ENCODE measurements at regions not wholly inside any gene's neighbourhood (a gene's known extent, or its start where the extent isn't known, plus 50 kb on each side); places are given as distances from the start of the nearest gene placed in this dataset.

DNA sequence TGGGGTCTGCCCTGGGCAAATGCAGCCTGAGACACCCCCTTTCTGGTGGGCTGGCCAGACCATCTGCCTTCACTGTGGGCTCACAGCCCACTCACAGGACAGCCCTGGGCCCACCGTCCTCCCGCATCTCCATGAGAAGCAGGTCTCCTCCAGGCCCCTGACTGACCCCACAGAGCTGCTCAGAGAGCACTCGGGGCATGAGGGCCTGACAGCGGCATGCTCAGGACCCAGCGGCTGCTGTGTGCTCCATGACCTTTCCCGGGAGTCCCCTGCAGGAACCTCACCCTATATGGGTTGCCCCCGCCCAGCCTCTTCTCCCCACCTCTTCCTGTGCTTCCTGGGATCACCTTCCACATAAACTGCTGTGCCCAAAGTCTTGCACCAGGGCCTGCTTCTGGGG is 162.4 kb upstream of the CST7 start:
- ATAC-seq: no peak
- Histone ChIP-seq H3K27ac (no peak overlapping the region), H3K4me2 (no peak overlapping the region), H3K4me3 (no peak overlapping the region), H3K4me1 (no peaks in the 10 kb centered on the region), H3K9me3 (no peaks in the 10 kb centered on the region)
- ChIA-PET CTCF (no interaction called here), POLR2A (no interaction called here)
- 71% methylated on average over 7 of the region's 7 CpGs for WGBS (ENCODE audit: missing lambda C conversion rate)
- no peak for FAIRE-seq
- no peak for TF ChIP-seq CHD4 (IDR thresholded peaks at IDR 0.05; ENCODE audit: borderline replicate concordance)
- no peak for TF ChIP-seq NFE2L2 (conservative IDR thresholded peaks at IDR 0.05; ENCODE audit: low read length)
- DNase-seq (ENCODE audit: low read depth in 1 of 2, low spot score in 1 of 2): no peak

DNA sequence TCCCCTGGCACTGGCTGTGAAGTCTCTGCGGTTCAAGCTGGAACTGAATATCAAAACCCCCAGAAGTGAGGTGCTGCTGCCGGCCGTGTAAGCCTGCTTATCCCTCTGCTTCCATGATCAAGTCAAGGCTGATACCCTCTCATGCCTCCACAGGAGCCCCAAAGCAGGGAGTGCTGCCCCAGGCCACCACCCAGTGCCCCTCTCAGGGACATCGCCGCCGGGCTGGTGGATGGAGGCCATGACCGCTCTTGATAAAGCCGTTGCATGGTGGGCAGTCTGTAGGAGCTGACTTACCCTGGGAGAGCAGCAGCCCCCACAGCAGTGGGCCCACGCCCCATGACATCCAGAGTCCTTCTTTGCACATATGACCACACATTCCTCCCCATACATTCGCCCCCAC is 162.0 kb upstream of the CST7 start:
- Histone ChIP-seq H3K4me3 (no peak overlapping the region), H3K4me1 (no peaks in the 10 kb centered on the region), H3K9me3 (no peaks in the 10 kb centered on the region), H3K27ac (no peak overlapping the region), H3K4me2 (no peak overlapping the region)
- no peak for FAIRE-seq
- CTCF ChIA-PET: no interaction called here
- no peak for ATAC-seq
- WGBS (ENCODE audit: missing lambda C conversion rate): 67% methylated on average over 10 of the region's 10 CpGs
- TF ChIP-seq SREBF2 (IDR thresholded peaks at IDR 0.05): no peak
- TF ChIP-seq, protein P1, sequence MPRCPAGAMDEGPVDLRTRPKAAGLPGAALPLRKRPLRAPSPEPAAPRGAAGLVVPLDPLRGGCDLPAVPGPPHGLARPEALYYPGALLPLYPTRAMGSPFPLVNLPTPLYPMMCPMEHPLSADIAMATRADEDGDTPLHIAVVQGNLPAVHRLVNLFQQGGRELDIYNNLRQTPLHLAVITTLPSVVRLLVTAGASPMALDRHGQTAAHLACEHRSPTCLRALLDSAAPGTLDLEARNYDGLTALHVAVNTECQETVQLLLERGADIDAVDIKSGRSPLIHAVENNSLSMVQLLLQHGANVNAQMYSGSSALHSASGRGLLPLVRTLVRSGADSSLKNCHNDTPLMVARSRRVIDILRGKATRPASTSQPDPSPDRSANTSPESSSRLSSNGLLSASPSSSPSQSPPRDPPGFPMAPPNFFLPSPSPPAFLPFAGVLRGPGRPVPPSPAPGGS (IDR thresholded peaks at IDR 0.05): no peak
- no peak for TF ChIP-seq NR3C1 (IDR thresholded peaks at IDR 0.05)
- no peak for TF ChIP-seq TP53 (CRISPR knock-in tag; IDR thresholded peaks at IDR 0.05)
- no peak for TF ChIP-seq RAD21 (conservative IDR thresholded peaks at IDR 0.05 in 1 of 2, IDR thresholded peaks at IDR 0.05 in 1 of 2)
- no peak for TF ChIP-seq MAZ (IDR thresholded peaks at IDR 0.05; ENCODE audit: borderline replicate concordance, low read depth, low read length)
- TF ChIP-seq HOXA7 (CRISPR knock-in tag; IDR thresholded peaks at IDR 0.05): no peak
- TF ChIP-seq RCOR1 (IDR thresholded peaks at IDR 0.05; ENCODE audit: low read depth, low read length): no peak
- no peak for TF ChIP-seq JUN (IDR thresholded peaks at IDR 0.05)
- TF ChIP-seq CHD2 (IDR thresholded peaks at IDR 0.05; ENCODE audit: low read length, partially characterized antibody): no peak
- TF ChIP-seq EP300 (IDR thresholded peaks at IDR 0.05): no peak
- TF ChIP-seq, protein P2, sequence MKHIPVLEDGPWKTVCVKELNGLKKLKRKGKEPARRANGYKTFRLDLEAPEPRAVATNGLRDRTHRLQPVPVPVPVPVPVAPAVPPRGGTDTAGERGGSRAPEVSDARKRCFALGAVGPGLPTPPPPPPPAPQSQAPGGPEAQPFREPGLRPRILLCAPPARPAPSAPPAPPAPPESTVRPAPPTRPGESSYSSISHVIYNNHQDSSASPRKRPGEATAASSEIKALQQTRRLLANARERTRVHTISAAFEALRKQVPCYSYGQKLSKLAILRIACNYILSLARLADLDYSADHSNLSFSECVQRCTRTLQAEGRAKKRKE (CRISPR knock-in tag; IDR thresholded peaks at IDR 0.05; ENCODE audit: low read depth): no peak
- DNase-seq (ENCODE audit: low read depth in 1 of 2, low spot score in 1 of 2): no peak
- POLR2A ChIA-PET: no interaction called here

DNA sequence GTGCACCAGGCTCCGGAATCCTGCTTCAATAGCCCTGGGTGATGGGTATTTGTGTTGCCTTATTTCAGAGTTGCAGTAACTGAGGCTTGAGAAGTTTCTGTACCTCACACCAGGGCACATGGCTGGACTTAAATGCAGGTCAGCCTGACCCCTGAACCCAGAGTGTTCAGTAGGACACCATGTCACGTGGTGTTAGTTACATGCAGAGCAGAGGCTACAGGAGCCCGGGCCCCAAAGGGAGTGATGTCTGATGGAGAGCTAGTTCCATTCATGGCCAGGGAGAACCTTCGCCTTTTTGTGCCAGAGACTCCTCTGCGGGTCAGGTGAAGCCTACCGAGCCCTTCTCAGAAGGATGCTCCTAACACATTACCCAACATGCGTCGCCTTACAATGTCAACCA is 161.4 kb upstream of the CST7 start:
- H3K4me1 ChIP-seq: no peaks in the 10 kb centered on the region
- TF ChIP-seq, protein P3, sequence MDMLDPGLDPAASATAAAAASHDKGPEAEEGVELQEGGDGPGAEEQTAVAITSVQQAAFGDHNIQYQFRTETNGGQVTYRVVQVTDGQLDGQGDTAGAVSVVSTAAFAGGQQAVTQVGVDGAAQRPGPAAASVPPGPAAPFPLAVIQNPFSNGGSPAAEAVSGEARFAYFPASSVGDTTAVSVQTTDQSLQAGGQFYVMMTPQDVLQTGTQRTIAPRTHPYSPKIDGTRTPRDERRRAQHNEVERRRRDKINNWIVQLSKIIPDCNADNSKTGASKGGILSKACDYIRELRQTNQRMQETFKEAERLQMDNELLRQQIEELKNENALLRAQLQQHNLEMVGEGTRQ (IDR thresholded peaks at IDR 0.05): 0 out of 2 replicates have a peak, but pooled peaks have one; percentile 15
- no peak for TF ChIP-seq CBX2 (IDR thresholded peaks at IDR 0.05; ENCODE audit: borderline replicate concordance, low read depth)
- H3K27ac ChIP-seq: no peak overlapping the region
- no peak for FAIRE-seq
- no peak overlapping the region for H3K4me3 ChIP-seq
- no peak for ATAC-seq
- 67% methylated on average over 8 of the region's 8 CpGs for WGBS (ENCODE audit: missing lambda C conversion rate)
- no peaks in the 10 kb centered on the region for H3K9me3 ChIP-seq
- ChIA-PET POLR2A (no interaction called here), CTCF (interaction anchor here (11.6 kb wide), 1 partner anchor 7 kb away, joined by 66 read pairs; no protein-coding TSS in a partner anchor)
- no peak for DNase-seq (ENCODE audit: low read depth in 1 of 2, low spot score in 1 of 2)
- no peak overlapping the region for H3K4me2 ChIP-seq

DNA sequence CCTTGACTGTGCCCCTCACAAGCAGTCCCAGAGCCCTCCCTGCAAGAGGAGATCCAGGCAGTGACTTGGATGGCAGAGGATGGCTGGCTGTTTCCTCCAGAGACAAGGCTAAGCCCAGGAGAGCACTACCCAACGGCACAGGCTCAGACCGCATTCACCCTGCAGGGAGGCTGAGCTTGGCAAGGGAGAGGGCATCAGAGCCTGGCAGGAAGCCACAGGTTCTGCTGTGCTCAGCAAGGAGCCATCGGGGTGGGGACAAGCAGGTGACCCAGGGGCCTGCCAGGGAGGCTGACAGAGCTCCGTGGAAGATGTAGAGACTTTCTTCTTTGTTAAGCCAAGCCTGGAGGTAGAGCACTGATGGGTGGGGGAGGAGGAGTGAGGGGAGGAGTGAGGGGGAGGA is 159.2 kb upstream of the CST7 start:
- DNase-seq (ENCODE audit: low read depth in 1 of 2, low spot score in 1 of 2) (no peak), ATAC-seq (no peak), FAIRE-seq (no peak)
- no peaks in the 10 kb centered on the region for H3K9me3 ChIP-seq
- CTCF ChIA-PET: interaction anchor here (2.1 to 11.6 kb wide), 2 partner anchors 9 kb away, joined by 5 to 66 read pairs; no protein-coding TSS in a partner anchor
- WGBS (ENCODE audit: missing lambda C conversion rate): 42% methylated on average over 3 of the region's 4 CpGs
- POLR2A ChIA-PET: no interaction called here
- H3K27ac ChIP-seq: no peak overlapping the region
- no peak overlapping the region for H3K4me2 ChIP-seq
- H3K4me3 ChIP-seq: no peak overlapping the region
- H3K4me1 ChIP-seq: no peaks in the 10 kb centered on the region
- no peak for TF ChIP-seq JUN (IDR thresholded peaks at IDR 0.05)
- TF ChIP-seq MYC (IDR thresholded peaks at IDR 0.05; ENCODE audit: borderline replicate concordance, low read length): no peak
- TF ChIP-seq, protein P4, sequence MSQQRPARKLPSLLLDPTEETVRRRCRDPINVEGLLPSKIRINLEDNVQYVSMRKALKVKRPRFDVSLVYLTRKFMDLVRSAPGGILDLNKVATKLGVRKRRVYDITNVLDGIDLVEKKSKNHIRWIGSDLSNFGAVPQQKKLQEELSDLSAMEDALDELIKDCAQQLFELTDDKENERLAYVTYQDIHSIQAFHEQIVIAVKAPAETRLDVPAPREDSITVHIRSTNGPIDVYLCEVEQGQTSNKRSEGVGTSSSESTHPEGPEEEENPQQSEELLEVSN (IDR thresholded peaks at IDR 0.05; ENCODE audit: borderline replicate concordance, low read depth): no peak
- no peak for TF ChIP-seq MAFK (IDR thresholded peaks at IDR 0.05; ENCODE audit: partially characterized antibody)
- no peak for TF ChIP-seq NPAS2 (CRISPR knock-in tag; IDR thresholded peaks at IDR 0.05; ENCODE audit: borderline replicate concordance)
- no peak for TF ChIP-seq RFX5 (IDR thresholded peaks at IDR 0.05)
- TF ChIP-seq SREBF2 (IDR thresholded peaks at IDR 0.05): no peak
- TF ChIP-seq TFCP2L1 (CRISPR knock-in tag; IDR thresholded peaks at IDR 0.05): no peak
- TF ChIP-seq, protein P5, sequence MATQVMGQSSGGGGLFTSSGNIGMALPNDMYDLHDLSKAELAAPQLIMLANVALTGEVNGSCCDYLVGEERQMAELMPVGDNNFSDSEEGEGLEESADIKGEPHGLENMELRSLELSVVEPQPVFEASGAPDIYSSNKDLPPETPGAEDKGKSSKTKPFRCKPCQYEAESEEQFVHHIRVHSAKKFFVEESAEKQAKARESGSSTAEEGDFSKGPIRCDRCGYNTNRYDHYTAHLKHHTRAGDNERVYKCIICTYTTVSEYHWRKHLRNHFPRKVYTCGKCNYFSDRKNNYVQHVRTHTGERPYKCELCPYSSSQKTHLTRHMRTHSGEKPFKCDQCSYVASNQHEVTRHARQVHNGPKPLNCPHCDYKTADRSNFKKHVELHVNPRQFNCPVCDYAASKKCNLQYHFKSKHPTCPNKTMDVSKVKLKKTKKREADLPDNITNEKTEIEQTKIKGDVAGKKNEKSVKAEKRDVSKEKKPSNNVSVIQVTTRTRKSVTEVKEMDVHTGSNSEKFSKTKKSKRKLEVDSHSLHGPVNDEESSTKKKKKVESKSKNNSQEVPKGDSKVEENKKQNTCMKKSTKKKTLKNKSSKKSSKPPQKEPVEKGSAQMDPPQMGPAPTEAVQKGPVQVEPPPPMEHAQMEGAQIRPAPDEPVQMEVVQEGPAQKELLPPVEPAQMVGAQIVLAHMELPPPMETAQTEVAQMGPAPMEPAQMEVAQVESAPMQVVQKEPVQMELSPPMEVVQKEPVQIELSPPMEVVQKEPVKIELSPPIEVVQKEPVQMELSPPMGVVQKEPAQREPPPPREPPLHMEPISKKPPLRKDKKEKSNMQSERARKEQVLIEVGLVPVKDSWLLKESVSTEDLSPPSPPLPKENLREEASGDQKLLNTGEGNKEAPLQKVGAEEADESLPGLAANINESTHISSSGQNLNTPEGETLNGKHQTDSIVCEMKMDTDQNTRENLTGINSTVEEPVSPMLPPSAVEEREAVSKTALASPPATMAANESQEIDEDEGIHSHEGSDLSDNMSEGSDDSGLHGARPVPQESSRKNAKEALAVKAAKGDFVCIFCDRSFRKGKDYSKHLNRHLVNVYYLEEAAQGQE (IDR thresholded peaks at IDR 0.05): no peak
- no peak for TF ChIP-seq CHD4 (IDR thresholded peaks at IDR 0.05; ENCODE audit: borderline replicate concordance)

Data from A549 (cell line).